Neural progenitor cell (in vitro differentiated cells): ENCODE measurements at regions not wholly inside any gene's neighbourhood (a gene's known extent, or its start where the extent isn't known, plus 50 kb on each side); places are given as distances from the start of the nearest gene placed in this dataset.

Source experiments
- DNase-seq: peaks from one replicate; pipeline ENCODE4 v3.0.0-alpha.2; 2016; ENCODE audit warnings: low spot score
- H2AFZ ChIP-seq: fragments of 200-600 bp; sonication (generic); replicated peaks from 2 replicates; pipeline ENCODE4 v1.6.1; 2016; ENCODE audit warnings: antibody characterized with exemption
- H3F3A ChIP-seq: fragments of 200-600 bp; sonication (generic); 2 replicates; pipeline ENCODE4 v1.6.1; 2016; ENCODE audit warnings: antibody characterized with exemption, low read depth
- H3K27ac ChIP-seq: fragments of 200-600 bp; sonication (generic); 2 replicates; pipeline ENCODE4 v1.5.1; 2016; ENCODE audit warnings: mild to moderate bottlenecking
- H3K27me3 ChIP-seq: fragments of 200-600 bp; sonication (generic); 2 replicates; pipeline ENCODE4 v1.6.1; 2016; ENCODE audit warnings: mild to moderate bottlenecking, moderate library complexity
- H3K36me3 ChIP-seq: fragments of 200-600 bp; sonication (generic); 2 replicates; pipeline ENCODE4 v1.5.1; 2016
- H3K4me1 ChIP-seq: fragments of 200-600 bp; sonication (generic); 2 replicates; pipeline ENCODE4 v1.6.1; 2016; ENCODE audit warnings: mixed run types
- H3K4me2 ChIP-seq: fragments of 200-600 bp; sonication (generic); 2 replicates; pipeline ENCODE4 v1.6.1; 2016
- H3K4me3 ChIP-seq: fragments of 200-600 bp; sonication (generic); 2 replicates; pipeline ENCODE4 v1.5.1; 2016
- H3K79me2 ChIP-seq: fragments of 200-600 bp; sonication (generic); 2 replicates; pipeline ENCODE4 v1.6.1; 2016; ENCODE audit warnings: low read depth
- H3K9ac ChIP-seq: fragments of 200-600 bp; sonication (generic); 2 replicates; pipeline ENCODE4 v1.6.1; 2016
- H3K9me3 ChIP-seq: fragments of 200-600 bp; sonication (generic); 2 replicates; pipeline ENCODE4 v1.5.1; 2016; ENCODE audit warnings: low read depth
- H4K20me1 ChIP-seq: fragments of 200-600 bp; sonication (generic); 2 replicates; pipeline ENCODE4 v1.6.1; 2016; ENCODE audit warnings: low read depth
- H3K27ac Mint-ChIP-seq: 3 replicates; pipeline ENCODE4 v1.8.0; 2021; ENCODE audit warnings: mixed read lengths
- H3K27me3 Mint-ChIP-seq: 2 replicates; pipeline ENCODE4 v1.8.0; 2022; ENCODE audit warnings: low read depth, mild to moderate bottlenecking, inconsistent platforms, moderate library complexity, mixed read lengths; ENCODE audit not compliant: insufficient read depth
- H3K36me3 Mint-ChIP-seq: 3 replicates; pipeline ENCODE4 v1.8.0; 2021; ENCODE audit warnings: mixed read lengths
- H3K4me1 Mint-ChIP-seq: 3 replicates; pipeline ENCODE4 v1.8.0; 2021; ENCODE audit warnings: mixed read lengths
- H3K4me3 Mint-ChIP-seq: 3 replicates; pipeline ENCODE4 v1.8.0; 2021; ENCODE audit warnings: mild to moderate bottlenecking, moderate library complexity, mixed read lengths
- H3K9me3 Mint-ChIP-seq: 3 replicates; pipeline ENCODE4 v1.8.0; 2020; ENCODE audit warnings: mixed read lengths
- EZH2 ChIP-seq: fragments of 200-600 bp; sonication (generic); IDR thresholded peaks from 2 replicates; pipeline ENCODE4 v1.6.1; 2017; ENCODE audit warnings: antibody characterized with exemption, mild to moderate bottlenecking, moderate library complexity
- EZH2phosphoT487 ChIP-seq: fragments of 200-600 bp; sonication (generic); IDR thresholded peaks from 2 replicates; pipeline ENCODE4 v1.6.1; 2017; ENCODE audit warnings: antibody characterized with exemption
- TF ChIP-seq, protein P1 (sequence below): fragments of 200-600 bp; sonication (generic); IDR thresholded peaks from 2 replicates; pipeline ENCODE4 v1.5.1; 2017; ENCODE audit warnings: antibody characterized with exemption, mild to moderate bottlenecking

DNA sequence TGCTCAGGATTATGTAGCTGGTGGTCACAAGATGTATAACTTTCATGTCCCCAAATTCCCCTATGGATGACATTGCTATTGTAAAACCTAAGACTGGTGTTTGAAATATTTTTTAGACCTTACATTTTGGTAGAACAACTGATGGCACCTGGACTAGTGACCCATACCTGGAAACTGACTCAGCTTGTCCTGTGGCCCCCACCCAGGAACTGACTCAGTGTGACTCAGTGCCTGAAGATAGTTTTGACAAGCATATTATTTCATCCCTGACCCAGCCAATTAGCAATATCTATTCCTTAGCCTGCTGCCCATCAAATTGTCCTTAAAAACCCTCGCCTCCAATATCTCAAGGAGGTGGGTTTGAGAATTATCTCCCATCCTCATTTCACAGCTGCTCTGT is 90.9 kb upstream of the GRIK2 start:
- no peaks in the 10 kb centered on the region for H3K4me1 ChIP-seq
- H3K4me3 Mint-ChIP-seq, result no peak overlapping the region
- DNase-seq, result no peak
- no peak overlapping the region for H3K4me3 ChIP-seq
- no peaks in the 10 kb centered on the region for H3K79me2 ChIP-seq
- no peaks in the 10 kb centered on the region for H3F3A ChIP-seq
- H3K27me3 Mint-ChIP-seq, result no peaks in the 10 kb centered on the region
- no peaks in the 10 kb centered on the region for H3K9me3 ChIP-seq
- no peaks in the 10 kb centered on the region for H3K27me3 ChIP-seq
- no peaks in the 10 kb centered on the region for H4K20me1 ChIP-seq
- no peak overlapping the region for H3K27ac Mint-ChIP-seq
- H3K36me3 Mint-ChIP-seq, result no peaks in the 10 kb centered on the region
- no peak overlapping the region for H3K27ac ChIP-seq
- H2AFZ ChIP-seq, result no peak overlapping the region
- H3K9me3 Mint-ChIP-seq, result peaks cover 8% of the 10 kb centered on the region
- H3K4me2 ChIP-seq, result no peak overlapping the region
- H3K9ac ChIP-seq, result no peak overlapping the region
- TF ChIP-seq, protein P1, sequence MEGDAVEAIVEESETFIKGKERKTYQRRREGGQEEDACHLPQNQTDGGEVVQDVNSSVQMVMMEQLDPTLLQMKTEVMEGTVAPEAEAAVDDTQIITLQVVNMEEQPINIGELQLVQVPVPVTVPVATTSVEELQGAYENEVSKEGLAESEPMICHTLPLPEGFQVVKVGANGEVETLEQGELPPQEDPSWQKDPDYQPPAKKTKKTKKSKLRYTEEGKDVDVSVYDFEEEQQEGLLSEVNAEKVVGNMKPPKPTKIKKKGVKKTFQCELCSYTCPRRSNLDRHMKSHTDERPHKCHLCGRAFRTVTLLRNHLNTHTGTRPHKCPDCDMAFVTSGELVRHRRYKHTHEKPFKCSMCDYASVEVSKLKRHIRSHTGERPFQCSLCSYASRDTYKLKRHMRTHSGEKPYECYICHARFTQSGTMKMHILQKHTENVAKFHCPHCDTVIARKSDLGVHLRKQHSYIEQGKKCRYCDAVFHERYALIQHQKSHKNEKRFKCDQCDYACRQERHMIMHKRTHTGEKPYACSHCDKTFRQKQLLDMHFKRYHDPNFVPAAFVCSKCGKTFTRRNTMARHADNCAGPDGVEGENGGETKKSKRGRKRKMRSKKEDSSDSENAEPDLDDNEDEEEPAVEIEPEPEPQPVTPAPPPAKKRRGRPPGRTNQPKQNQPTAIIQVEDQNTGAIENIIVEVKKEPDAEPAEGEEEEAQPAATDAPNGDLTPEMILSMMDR, result no peak
- TF ChIP-seq EZH2phosphoT487, result no peak
- no peak for TF ChIP-seq EZH2
- H3K36me3 ChIP-seq, result no peaks in the 10 kb centered on the region
- H3K4me1 Mint-ChIP-seq, result no peaks in the 10 kb centered on the region

DNA sequence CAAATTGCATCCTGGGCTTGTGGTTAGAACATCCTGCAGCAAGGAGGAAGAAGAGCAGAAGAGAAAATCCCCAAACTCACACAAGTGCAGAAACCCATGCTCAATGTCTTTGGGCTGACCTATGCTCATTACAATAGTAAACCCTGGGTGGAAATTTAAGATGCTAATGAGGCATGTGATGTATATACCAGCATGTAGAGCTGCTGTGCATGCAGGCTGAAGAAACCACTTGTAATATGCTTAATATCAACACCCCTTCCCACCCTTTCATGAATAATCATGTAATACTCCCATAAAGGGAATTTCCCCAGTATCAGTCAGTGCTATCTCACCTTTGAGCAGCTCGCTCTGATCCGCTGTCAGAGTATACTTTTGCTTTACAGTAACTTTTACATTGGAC is 90.0 kb upstream of the GRIK2 start:
- no peak overlapping the region for H3K9ac ChIP-seq
- Mint-ChIP-seq H3K9me3 (peaks cover 8% of the 10 kb centered on the region), H3K36me3 (no peaks in the 10 kb centered on the region), H3K27me3 (no peaks in the 10 kb centered on the region), H3K4me3 (no peak overlapping the region), H3K4me1 (no peaks in the 10 kb centered on the region), H3K27ac (no peak overlapping the region)
- no peak overlapping the region for H3K4me2 ChIP-seq
- TF ChIP-seq EZH2 (no peak), EZH2phosphoT487 (no peak)
- TF ChIP-seq, protein P1, result no peak
- no peaks in the 10 kb centered on the region for H4K20me1 ChIP-seq
- H3K4me3 ChIP-seq, result no peak overlapping the region
- H3F3A ChIP-seq, result no peaks in the 10 kb centered on the region
- H3K4me1 ChIP-seq, result no peaks in the 10 kb centered on the region
- no peaks in the 10 kb centered on the region for H3K36me3 ChIP-seq
- no peak for DNase-seq
- H2AFZ ChIP-seq, result no peak overlapping the region
- H3K27ac ChIP-seq, result no peak overlapping the region
- no peaks in the 10 kb centered on the region for H3K79me2 ChIP-seq
- no peaks in the 10 kb centered on the region for H3K9me3 ChIP-seq
- no peaks in the 10 kb centered on the region for H3K27me3 ChIP-seq

DNA sequence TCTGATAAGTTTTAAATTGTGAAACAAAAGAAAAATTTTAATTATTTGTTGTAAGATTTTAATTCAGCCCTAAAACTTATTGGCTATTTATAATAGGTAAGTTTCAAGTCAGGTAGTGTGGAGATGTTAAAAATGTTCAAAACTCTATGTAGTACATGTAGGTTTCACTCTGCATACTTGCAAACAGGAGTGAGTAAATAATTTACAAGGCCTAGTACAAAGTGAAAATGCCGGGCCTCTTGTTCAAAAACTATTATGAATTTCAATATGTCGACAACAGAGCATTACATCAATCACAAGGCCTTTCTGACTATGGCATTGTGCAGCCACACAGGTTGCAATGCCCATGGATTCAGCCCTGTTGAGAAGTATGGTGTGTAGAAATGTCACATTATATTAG is 80.9 kb upstream of the GRIK2 start:
- H3K36me3 Mint-ChIP-seq, result no peaks in the 10 kb centered on the region
- no peaks in the 10 kb centered on the region for H3K4me1 Mint-ChIP-seq

More for the DNA sequence above, 80.9 kb upstream of the GRIK2 start:
- H3K9ac ChIP-seq, result no peak overlapping the region
- Mint-ChIP-seq H3K27me3 (no peaks in the 10 kb centered on the region), H3K27ac (no peak overlapping the region), H3K9me3 (no peaks in the 10 kb centered on the region), H3K4me3 (no peak overlapping the region)
- H3K36me3 ChIP-seq, result no peaks in the 10 kb centered on the region
- no peaks in the 10 kb centered on the region for H3F3A ChIP-seq
- H3K79me2 ChIP-seq, result no peaks in the 10 kb centered on the region
- no peaks in the 10 kb centered on the region for H3K9me3 ChIP-seq
- no peaks in the 10 kb centered on the region for H3K27me3 ChIP-seq
- H3K4me2 ChIP-seq, result no peak overlapping the region
- no peak overlapping the region for H2AFZ ChIP-seq
- TF ChIP-seq EZH2phosphoT487, result no peak
- TF ChIP-seq, protein P1, result no peak
- TF ChIP-seq EZH2, result no peak
- H3K27ac ChIP-seq, result no peak overlapping the region
- no peaks in the 10 kb centered on the region for H3K4me1 ChIP-seq
- H3K4me3 ChIP-seq, result no peak overlapping the region
- H4K20me1 ChIP-seq, result no peaks in the 10 kb centered on the region
- DNase-seq, result no peak
